HepG2 (cell line): ENCODE measurements at regions not wholly inside any gene's neighbourhood (a gene's known extent, or its start where the extent isn't known, plus 50 kb on each side); places are given as distances from the start of the nearest gene placed in this dataset.

ENCODE experiments used
- ATAC-seq: fragments of 200-7000 bp; cut with Tn5 transposase; 3 replicates; pipeline ENCODE4 v1.9.1; 2020; ENCODE audit warnings: mild to moderate bottlenecking, moderate library complexity
- BruUV-seq: library from RNA; stranded (reverse); fragments of 400-500 nt; replicated peaks from 2 replicates; lab custom pipeline; 2021; lab: Mats Ljungman, UMichigan
- CTCF ChIA-PET: fragments of 300-600 bp; formaldehyde crosslinking; extraction: SDS; loops from one replicate; lab custom pipeline; 2021; ENCODE audit warnings: low total read pairs, inconsistent platforms, low intra/inter-chr PET ratio; lab: Yijun Ruan, JAX
- POLR2A ChIA-PET: fragments of 350-600 bp; sonication (Branson Sonifier 250); formaldehyde crosslinking; loops from one replicate; lab custom pipeline; 2020; ENCODE audit warnings: antibody characterized with exemption, inconsistent platforms; lab: Yijun Ruan, JAX
- DNase-seq: peaks from one replicate; pipeline ENCODE4 v3.0.0-alpha.2; 2015; ENCODE audit warnings: low spot score
- FAIRE-seq: peaks from 3 replicates; lab custom pipeline; 2011; peaks lifted over from hg19 to GRCh38; lab: Jason Lieb, UNC
- H2AFZ ChIP-seq: one replicate; pipeline ENCODE4 v1.6.1; 2011; ENCODE audit warnings: low read length, inconsistent platforms
- H3K27ac ChIP-seq: fragments of 300-600 bp; 3 replicates; pipeline ENCODE4 v1.8.0; 2011; ENCODE audit warnings: mixed run types, mild to moderate bottlenecking, mixed read lengths, low read length, inconsistent platforms; ENCODE audit not compliant: insufficient read depth; ENCODE audit errors: extremely low read length
- H3K27me3 ChIP-seq, 2 experiments: fragments of 200-600 bp in 1 of 2; 2 replicates in 1 of 2; 3 replicates in 1 of 2; pipeline versions ENCODE4 v1.6.0 to v1.8.0; 2011; ENCODE audit warnings: low read length in 2 of 2, mild to moderate bottlenecking in 2 of 2, moderate library complexity in 2 of 2, inconsistent platforms in 1 of 2; ENCODE audit not compliant: insufficient read depth in 2 of 2, control insufficient read depth in 1 of 2
- H3K36me3 ChIP-seq, 2 experiments: fragments of 200-600 bp in 1 of 2; replicated peaks in 1 of 2; 2 replicates in 1 of 2; 3 replicates in 1 of 2; pipeline versions ENCODE4 v1.5.1 to v1.8.0; 2011; ENCODE audit warnings: low read length in 2 of 2, inconsistent platforms in 1 of 2; ENCODE audit not compliant: insufficient read depth in 2 of 2, control insufficient read depth in 1 of 2
- H3K4me1 ChIP-seq: 2 replicates; pipeline ENCODE4 v1.5.1; 2012; ENCODE audit warnings: low read length, inconsistent platforms; ENCODE audit not compliant: insufficient read depth
- H3K4me2 ChIP-seq: 2 replicates; pipeline ENCODE4 v1.6.0; 2011; ENCODE audit warnings: low read depth, low read length, inconsistent platforms
- H3K4me3 ChIP-seq, 3 experiments: fragments of 200-600 bp in 1 of 3; sonication (generic), shearing (Covaris generic) in 1 of 3; replicated peaks in 1 of 3; 2 replicates each; pipeline ENCODE4 v1.5.1; 2011 to 2016; ENCODE audit warnings: low read length in 3 of 3, inconsistent platforms in 2 of 3, low read depth in 2 of 3, mild to moderate bottlenecking in 2 of 3, control low read depth in 1 of 3, mixed read lengths in 1 of 3; ENCODE audit not compliant: insufficient read depth in 1 of 3
- H3K79me2 ChIP-seq: one replicate; pipeline ENCODE4 v1.6.1; 2011; ENCODE audit warnings: low read length, inconsistent platforms; ENCODE audit not compliant: insufficient read depth
- H3K9ac ChIP-seq: 2 replicates; pipeline ENCODE4 v1.6.0; 2011; ENCODE audit warnings: mild to moderate bottlenecking, low read depth, low read length, inconsistent platforms; ENCODE audit not compliant: insufficient read depth
- H3K9me3 ChIP-seq: 2 replicates; pipeline ENCODE4 v1.5.1; 2012; ENCODE audit warnings: mild to moderate bottlenecking, low read length
- H4K20me1 ChIP-seq: 2 replicates; pipeline ENCODE4 v1.6.0; 2011; ENCODE audit warnings: inconsistent platforms, mild to moderate bottlenecking, low read length, moderate library complexity; ENCODE audit not compliant: insufficient read depth
- GZF1 ChIP-seq: sonication (generic); formaldehyde crosslinking; IDR thresholded peaks from 2 replicates; pipeline ENCODE4 v1.5.1; 2020; ENCODE audit warnings: mild to moderate bottlenecking, missing genetic modification reagents
- IKZF1 ChIP-seq: fragments of 450-650 bp; IDR thresholded peaks from 2 replicates; pipeline ENCODE4 v1.7.1; 2016
- JUND ChIP-seq: sonication (generic); formaldehyde crosslinking; IDR thresholded peaks from 2 replicates; pipeline ENCODE4 v1.8.0; 2022; ENCODE audit warnings: mild to moderate bottlenecking, missing genetic modification reagents
- MED13 ChIP-seq: sonication (generic); formaldehyde crosslinking; IDR thresholded peaks from 2 replicates; pipeline ENCODE4 v1.5.0; 2020; ENCODE audit warnings: missing genetic modification reagents
- PHB2 ChIP-seq: fragments of 450-650 bp; IDR thresholded peaks from 2 replicates; pipeline ENCODE4 v1.6.1; 2018; ENCODE audit not compliant: partially characterized antibody
- PPARG ChIP-seq: conservative IDR thresholded peaks from 2 replicates; pipeline ENCODE4 v1.6.1; 2016; ENCODE audit warnings: missing biosample characterization, missing genetic modification reagents
- REL ChIP-seq: sonication (generic); formaldehyde crosslinking; conservative IDR thresholded peaks from 2 replicates; pipeline ENCODE4 v1.8.0; 2022; ENCODE audit warnings: mild to moderate bottlenecking, missing genetic modification reagents, moderate library complexity
- ZFP82 ChIP-seq: sonication (generic); formaldehyde crosslinking; IDR thresholded peaks from 2 replicates; pipeline ENCODE4 v1.5.1; 2020; ENCODE audit warnings: mild to moderate bottlenecking, missing genetic modification reagents, borderline replicate concordance
- ZNF251 ChIP-seq: sonication (generic); formaldehyde crosslinking; IDR thresholded peaks from 2 replicates; pipeline ENCODE4 v1.9.0; 2021; ENCODE audit warnings: mild to moderate bottlenecking, missing genetic modification reagents
- ZNF510 ChIP-seq: sonication (generic); formaldehyde crosslinking; IDR thresholded peaks from 2 replicates; pipeline ENCODE4 v1.4.0; 2020; ENCODE audit warnings: low read depth, mild to moderate bottlenecking, missing genetic modification reagents
- WGBS: methylation state at CpG from one replicate; pipeline ENCODE4 v1.1.6; 2017; ENCODE audit warnings: low lambda C conversion rate; 5-methylcytosine and 5-hydroxymethylcytosine counted together
- in situ Hi-C: cut with HindIII; loops from 2 replicates; pipeline ENCODE4 v1.10.0; 2017; ENCODE audit warnings: low pct_unique_long_range_greater_than_20kb; ENCODE audit not compliant: extremely low pct_ligation_motif_present
- intact Hi-C: fragments of 100-400 bp; cut with micrococcal nuclease; formaldehyde crosslinking; loops from one replicate; pipeline ENCODE4 v1.10.0; 2022; ENCODE audit not compliant: unreplicated experiment
- TF ChIP-seq, protein P1 (sequence below): sonication (generic); formaldehyde crosslinking; IDR thresholded peaks from 2 replicates; pipeline ENCODE4 v1.4.0; 2020; ENCODE audit warnings: mild to moderate bottlenecking, missing genetic modification reagents
- TF ChIP-seq, protein P2 (sequence below): sonication (generic); formaldehyde crosslinking; IDR thresholded peaks from 2 replicates; pipeline ENCODE4 v1.5.0; 2020; ENCODE audit warnings: missing genetic modification reagents, mild to moderate bottlenecking, borderline replicate concordance
- TF ChIP-seq, protein P3 (sequence below): IDR thresholded peaks from 2 replicates; pipeline ENCODE4 v1.6.1; 2016
- TF ChIP-seq, protein P4 (sequence below): sonication (generic); formaldehyde crosslinking; IDR thresholded peaks from 2 replicates; pipeline ENCODE4 v1.5.0; 2020; ENCODE audit warnings: mild to moderate bottlenecking, missing genetic modification reagents, borderline replicate concordance
- TF ChIP-seq, protein P5 (sequence below): IDR thresholded peaks from 2 replicates; pipeline ENCODE4 v1.6.1; 2016; ENCODE audit warnings: control low read depth

DNA sequence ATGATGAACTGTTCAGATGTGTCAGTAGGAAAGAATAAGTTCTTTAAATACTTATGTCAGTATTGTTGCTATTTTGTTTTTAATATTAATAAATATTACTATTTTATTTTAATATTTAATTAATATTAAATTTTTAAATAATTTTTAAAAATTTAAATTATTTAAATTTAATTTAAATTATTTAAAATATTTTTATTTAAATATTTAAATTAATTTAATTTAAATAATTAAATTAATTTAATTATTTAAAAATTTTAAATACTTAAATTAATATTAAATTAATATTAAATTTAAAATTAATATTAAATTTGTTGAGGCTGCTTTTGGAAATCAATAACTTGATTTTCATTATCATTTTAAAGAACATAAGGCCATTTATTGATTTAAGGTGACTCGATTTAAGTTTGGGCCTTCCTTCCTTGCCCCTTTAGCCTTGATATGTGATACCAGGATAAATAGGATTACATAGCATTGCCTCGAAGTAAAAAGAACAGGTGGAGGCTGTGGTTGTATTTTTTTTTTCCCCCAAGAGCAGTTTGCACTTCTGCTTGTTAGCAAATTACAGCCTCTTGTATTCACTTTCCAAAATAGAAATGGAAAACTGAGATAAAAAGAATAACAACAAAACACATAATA lies 915.2 kb downstream of the TTLL7 start (continued):
- TF ChIP-seq, protein P1, sequence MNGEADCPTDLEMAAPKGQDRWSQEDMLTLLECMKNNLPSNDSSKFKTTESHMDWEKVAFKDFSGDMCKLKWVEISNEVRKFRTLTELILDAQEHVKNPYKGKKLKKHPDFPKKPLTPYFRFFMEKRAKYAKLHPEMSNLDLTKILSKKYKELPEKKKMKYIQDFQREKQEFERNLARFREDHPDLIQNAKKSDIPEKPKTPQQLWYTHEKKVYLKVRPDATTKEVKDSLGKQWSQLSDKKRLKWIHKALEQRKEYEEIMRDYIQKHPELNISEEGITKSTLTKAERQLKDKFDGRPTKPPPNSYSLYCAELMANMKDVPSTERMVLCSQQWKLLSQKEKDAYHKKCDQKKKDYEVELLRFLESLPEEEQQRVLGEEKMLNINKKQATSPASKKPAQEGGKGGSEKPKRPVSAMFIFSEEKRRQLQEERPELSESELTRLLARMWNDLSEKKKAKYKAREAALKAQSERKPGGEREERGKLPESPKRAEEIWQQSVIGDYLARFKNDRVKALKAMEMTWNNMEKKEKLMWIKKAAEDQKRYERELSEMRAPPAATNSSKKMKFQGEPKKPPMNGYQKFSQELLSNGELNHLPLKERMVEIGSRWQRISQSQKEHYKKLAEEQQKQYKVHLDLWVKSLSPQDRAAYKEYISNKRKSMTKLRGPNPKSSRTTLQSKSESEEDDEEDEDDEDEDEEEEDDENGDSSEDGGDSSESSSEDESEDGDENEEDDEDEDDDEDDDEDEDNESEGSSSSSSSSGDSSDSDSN (CRISPR knock-in tag) = no peak
- no peak for TF ChIP-seq REL
- TF ChIP-seq PPARG = no peak
- no peak for TF ChIP-seq GZF1 (CRISPR knock-in tag)
- no peak for TF ChIP-seq IKZF1
- TF ChIP-seq, protein P2, sequence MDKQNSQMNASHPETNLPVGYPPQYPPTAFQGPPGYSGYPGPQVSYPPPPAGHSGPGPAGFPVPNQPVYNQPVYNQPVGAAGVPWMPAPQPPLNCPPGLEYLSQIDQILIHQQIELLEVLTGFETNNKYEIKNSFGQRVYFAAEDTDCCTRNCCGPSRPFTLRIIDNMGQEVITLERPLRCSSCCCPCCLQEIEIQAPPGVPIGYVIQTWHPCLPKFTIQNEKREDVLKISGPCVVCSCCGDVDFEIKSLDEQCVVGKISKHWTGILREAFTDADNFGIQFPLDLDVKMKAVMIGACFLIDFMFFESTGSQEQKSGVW (CRISPR knock-in tag) = no peak
- no peak for TF ChIP-seq JUND (CRISPR knock-in tag)

DNA sequence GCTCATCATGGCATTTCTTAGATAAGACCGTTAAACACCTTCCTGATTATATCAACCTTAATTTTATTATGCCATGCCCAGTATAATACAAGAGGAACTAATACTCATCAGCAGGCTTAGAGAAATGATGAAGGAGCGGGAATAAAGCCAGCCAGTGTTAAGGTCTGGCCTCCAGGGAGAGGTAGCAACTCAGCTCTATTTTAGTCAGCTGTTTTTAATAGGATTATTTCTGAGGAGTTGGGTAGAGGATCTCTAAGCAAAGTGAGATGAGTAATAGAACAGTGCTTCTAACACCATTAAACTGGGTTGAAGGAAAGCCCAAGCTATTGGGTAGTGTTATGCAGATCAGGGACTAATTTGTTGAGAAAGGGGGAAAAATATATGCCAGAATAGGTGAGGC lies 921.5 kb downstream of the TTLL7 start:
- intact Hi-C loops (no loop called here), in situ Hi-C loops (no loop called here)
- H3K4me1 ChIP-seq = no peaks in the 10 kb centered on the region
- no peak for ATAC-seq
- ChIA-PET POLR2A (no interaction called here), CTCF (no interaction called here)
- no peak overlapping the region for H3K4me2 ChIP-seq
- no peak overlapping the region for H2AFZ ChIP-seq
- peaks cover 83% of the 10 kb centered on the region for H3K9me3 ChIP-seq
- H3K79me2 ChIP-seq = no peaks in the 10 kb centered on the region
- no peak overlapping the region for H3K9ac ChIP-seq
- H4K20me1 ChIP-seq = no peaks in the 10 kb centered on the region
- no peak for FAIRE-seq
- H3K27ac ChIP-seq = no peak overlapping the region
- no TSS peak for BruUV-seq
- H3K36me3 ChIP-seq = no peaks in the 10 kb centered on the region
- WGBS = 0% methylated on average over 2 of the region's 2 CpGs
- no peaks in the 10 kb centered on the region for H3K27me3 ChIP-seq
- no peak overlapping the region for H3K4me3 ChIP-seq
- DNase-seq = no peak
- TF ChIP-seq, protein P3, sequence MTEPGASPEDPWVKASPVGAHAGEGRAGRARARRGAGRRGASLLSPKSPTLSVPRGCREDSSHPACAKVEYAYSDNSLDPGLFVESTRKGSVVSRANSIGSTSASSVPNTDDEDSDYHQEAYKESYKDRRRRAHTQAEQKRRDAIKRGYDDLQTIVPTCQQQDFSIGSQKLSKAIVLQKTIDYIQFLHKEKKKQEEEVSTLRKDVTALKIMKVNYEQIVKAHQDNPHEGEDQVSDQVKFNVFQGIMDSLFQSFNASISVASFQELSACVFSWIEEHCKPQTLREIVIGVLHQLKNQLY (CRISPR knock-in tag) = no peak
- TF ChIP-seq, protein P4, sequence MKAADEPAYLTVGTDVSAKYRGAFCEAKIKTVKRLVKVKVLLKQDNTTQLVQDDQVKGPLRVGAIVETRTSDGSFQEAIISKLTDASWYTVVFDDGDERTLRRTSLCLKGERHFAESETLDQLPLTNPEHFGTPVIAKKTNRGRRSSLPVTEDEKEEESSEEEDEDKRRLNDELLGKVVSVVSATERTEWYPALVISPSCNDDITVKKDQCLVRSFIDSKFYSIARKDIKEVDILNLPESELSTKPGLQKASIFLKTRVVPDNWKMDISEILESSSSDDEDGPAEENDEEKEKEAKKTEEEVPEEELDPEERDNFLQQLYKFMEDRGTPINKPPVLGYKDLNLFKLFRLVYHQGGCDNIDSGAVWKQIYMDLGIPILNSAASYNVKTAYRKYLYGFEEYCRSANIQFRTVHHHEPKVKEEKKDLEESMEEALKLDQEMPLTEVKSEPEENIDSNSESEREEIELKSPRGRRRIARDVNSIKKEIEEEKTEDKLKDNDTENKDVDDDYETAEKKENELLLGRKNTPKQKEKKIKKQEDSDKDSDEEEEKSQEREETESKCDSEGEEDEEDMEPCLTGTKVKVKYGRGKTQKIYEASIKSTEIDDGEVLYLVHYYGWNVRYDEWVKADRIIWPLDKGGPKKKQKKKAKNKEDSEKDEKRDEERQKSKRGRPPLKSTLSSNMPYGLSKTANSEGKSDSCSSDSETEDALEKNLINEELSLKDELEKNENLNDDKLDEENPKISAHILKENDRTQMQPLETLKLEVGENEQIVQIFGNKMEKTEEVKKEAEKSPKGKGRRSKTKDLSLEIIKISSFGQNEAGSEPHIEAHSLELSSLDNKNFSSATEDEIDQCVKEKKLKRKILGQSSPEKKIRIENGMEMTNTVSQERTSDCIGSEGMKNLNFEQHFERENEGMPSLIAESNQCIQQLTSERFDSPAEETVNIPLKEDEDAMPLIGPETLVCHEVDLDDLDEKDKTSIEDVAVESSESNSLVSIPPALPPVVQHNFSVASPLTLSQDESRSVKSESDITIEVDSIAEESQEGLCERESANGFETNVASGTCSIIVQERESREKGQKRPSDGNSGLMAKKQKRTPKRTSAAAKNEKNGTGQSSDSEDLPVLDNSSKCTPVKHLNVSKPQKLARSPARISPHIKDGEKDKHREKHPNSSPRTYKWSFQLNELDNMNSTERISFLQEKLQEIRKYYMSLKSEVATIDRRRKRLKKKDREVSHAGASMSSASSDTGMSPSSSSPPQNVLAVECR (CRISPR knock-in tag) = no peak
- TF ChIP-seq ZNF251 (CRISPR knock-in tag) = no peak
- no peak for TF ChIP-seq ZNF510
- TF ChIP-seq, protein P5, sequence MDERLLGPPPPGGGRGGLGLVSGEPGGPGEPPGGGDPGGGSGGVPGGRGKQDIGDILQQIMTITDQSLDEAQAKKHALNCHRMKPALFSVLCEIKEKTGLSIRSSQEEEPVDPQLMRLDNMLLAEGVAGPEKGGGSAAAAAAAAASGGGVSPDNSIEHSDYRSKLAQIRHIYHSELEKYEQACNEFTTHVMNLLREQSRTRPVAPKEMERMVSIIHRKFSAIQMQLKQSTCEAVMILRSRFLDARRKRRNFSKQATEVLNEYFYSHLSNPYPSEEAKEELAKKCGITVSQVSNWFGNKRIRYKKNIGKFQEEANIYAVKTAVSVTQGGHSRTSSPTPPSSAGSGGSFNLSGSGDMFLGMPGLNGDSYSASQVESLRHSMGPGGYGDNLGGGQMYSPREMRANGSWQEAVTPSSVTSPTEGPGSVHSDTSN (CRISPR knock-in tag) = no peak
- no peak for TF ChIP-seq PHB2
- no peak for TF ChIP-seq ZFP82 (CRISPR knock-in tag)
- no peak for TF ChIP-seq MED13
